ENCODE measurements at regions not wholly inside any gene's neighbourhood (a gene's known extent, or its start where the extent isn't known, plus 50 kb on each side); places are given as distances from the start of the nearest gene placed in this dataset.

GRCh38 chr3:102979682-102980354 lies 545.0 kb downstream of the ZPLD1 start:
- no peak for DNase-seq

GRCh38 chr3:102980355-102980696 lies 545.5 kb downstream of the ZPLD1 start:
- TF ChIP-seq, protein P1, sequence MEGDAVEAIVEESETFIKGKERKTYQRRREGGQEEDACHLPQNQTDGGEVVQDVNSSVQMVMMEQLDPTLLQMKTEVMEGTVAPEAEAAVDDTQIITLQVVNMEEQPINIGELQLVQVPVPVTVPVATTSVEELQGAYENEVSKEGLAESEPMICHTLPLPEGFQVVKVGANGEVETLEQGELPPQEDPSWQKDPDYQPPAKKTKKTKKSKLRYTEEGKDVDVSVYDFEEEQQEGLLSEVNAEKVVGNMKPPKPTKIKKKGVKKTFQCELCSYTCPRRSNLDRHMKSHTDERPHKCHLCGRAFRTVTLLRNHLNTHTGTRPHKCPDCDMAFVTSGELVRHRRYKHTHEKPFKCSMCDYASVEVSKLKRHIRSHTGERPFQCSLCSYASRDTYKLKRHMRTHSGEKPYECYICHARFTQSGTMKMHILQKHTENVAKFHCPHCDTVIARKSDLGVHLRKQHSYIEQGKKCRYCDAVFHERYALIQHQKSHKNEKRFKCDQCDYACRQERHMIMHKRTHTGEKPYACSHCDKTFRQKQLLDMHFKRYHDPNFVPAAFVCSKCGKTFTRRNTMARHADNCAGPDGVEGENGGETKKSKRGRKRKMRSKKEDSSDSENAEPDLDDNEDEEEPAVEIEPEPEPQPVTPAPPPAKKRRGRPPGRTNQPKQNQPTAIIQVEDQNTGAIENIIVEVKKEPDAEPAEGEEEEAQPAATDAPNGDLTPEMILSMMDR (IDR thresholded peaks at IDR 0.05; ENCODE audit: borderline replicate concordance, extremely low read depth, low read length, poor library complexity, severe bottlenecking) = no peak
- no peak for TF ChIP-seq EZH2 (IDR thresholded peaks at IDR 0.05; ENCODE audit: borderline replicate concordance, low read depth, low read length, severe bottlenecking)
- H3K27me3 ChIP-seq (ENCODE audit: insufficient read depth, low read length, poor library complexity) = no peaks in the 10 kb centered on the region
- H3K4me1 ChIP-seq (ENCODE audit: insufficient read depth, low read length) = no peaks in the 10 kb centered on the region
- no peak overlapping the region for H3K9ac ChIP-seq (ENCODE audit: low read depth, low read length)
- H3K4me2 ChIP-seq (ENCODE audit: insufficient read depth, low read length) = no peak overlapping the region
- H2AFZ ChIP-seq (ENCODE audit: low read depth, low read length) = no peak overlapping the region
- DNase-seq (no peak), ATAC-seq (ENCODE audit: insufficient read depth, low read depth) (no peak)
- H3K79me2 ChIP-seq (ENCODE audit: insufficient read depth, low read length) = no peaks in the 10 kb centered on the region
- H4K20me1 ChIP-seq (ENCODE audit: insufficient read depth, low read length) = no peaks in the 10 kb centered on the region
- no peak overlapping the region for H3K4me3 ChIP-seq (ENCODE audit: low read depth in 1 of 2, low read length in 2 of 2)
- no peaks in the 10 kb centered on the region for H3K36me3 ChIP-seq (ENCODE audit: insufficient read depth, low read length)
- H3K9me3 ChIP-seq (ENCODE audit: insufficient read depth, low read length, severe bottlenecking) = no peaks in the 10 kb centered on the region
- no peak overlapping the region for H3K27ac ChIP-seq (ENCODE audit: low read length)

More at GRCh38 chr3:102979682-102980354, 545.0 kb downstream of the ZPLD1 start:
- H3K9me3 ChIP-seq (ENCODE audit: insufficient read depth, low read length, severe bottlenecking) = no peaks in the 10 kb centered on the region
- TF ChIP-seq EZH2 (IDR thresholded peaks at IDR 0.05; ENCODE audit: borderline replicate concordance, low read depth, low read length, severe bottlenecking) = no peak
- TF ChIP-seq, protein P1 (IDR thresholded peaks at IDR 0.05; ENCODE audit: borderline replicate concordance, extremely low read depth, low read length, poor library complexity, severe bottlenecking) = no peak
- no peak overlapping the region for H3K9ac ChIP-seq (ENCODE audit: low read depth, low read length)
- no peak overlapping the region for H3K4me2 ChIP-seq (ENCODE audit: insufficient read depth, low read length)
- H3K27ac ChIP-seq (ENCODE audit: low read length) = no peak overlapping the region
- no peaks in the 10 kb centered on the region for H3K79me2 ChIP-seq (ENCODE audit: insufficient read depth, low read length)
- no peaks in the 10 kb centered on the region for H3K4me1 ChIP-seq (ENCODE audit: insufficient read depth, low read length)
- ATAC-seq (ENCODE audit: insufficient read depth, low read depth) = no peak
- H2AFZ ChIP-seq (ENCODE audit: low read depth, low read length) = no peak overlapping the region
- H3K4me3 ChIP-seq (ENCODE audit: low read depth in 1 of 2, low read length in 2 of 2) = no peak overlapping the region
- H3K27me3 ChIP-seq (ENCODE audit: insufficient read depth, low read length, poor library complexity) = no peaks in the 10 kb centered on the region
- no peaks in the 10 kb centered on the region for H4K20me1 ChIP-seq (ENCODE audit: insufficient read depth, low read length)
- no peaks in the 10 kb centered on the region for H3K36me3 ChIP-seq (ENCODE audit: insufficient read depth, low read length)

DNA sequence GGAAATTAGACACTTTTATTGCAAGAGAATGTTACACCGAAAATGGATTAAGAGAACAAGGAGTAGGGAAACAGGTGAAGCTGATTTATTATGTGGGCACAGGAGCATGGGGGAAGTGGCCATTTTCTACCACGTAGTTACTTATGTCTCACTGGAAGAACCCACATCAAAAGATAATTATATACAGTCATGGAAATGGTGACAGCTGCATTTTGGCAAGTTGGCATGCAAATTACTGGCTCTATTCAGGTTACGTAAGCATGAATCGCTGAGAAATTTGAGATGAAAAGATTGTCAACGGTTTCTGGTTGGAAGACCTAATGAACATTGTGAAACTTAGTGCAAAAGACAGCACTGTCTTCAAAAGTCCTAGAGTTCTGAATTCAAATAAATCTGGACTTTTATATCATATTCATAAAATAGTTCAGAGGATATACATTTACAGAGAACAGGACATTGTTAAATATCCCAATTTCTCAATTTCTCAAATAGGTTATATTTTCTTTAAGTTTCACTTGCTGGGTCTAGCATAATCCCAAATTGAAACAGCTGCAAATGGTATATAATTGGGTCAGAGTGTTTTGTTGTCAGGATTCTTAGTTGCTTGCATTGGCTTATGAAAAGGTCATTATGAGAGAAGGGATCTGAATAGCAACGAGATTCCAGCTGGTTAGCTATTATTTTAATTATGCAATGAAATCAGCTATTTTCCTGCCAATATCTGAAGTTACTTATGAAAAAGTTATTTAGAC lies 567.8 kb downstream of the ZPLD1 start:
- peak; percentile 74 for DNase-seq
- Histone ChIP-seq H3K4me1 (ENCODE audit: insufficient read depth, low read length) (peaks cover 20% of the 10 kb centered on the region), H2AFZ (ENCODE audit: low read depth, low read length) (peak overlapping the region; percentile 41), H3K79me2 (ENCODE audit: insufficient read depth, low read length) (no peaks in the 10 kb centered on the region), H3K36me3 (ENCODE audit: insufficient read depth, low read length) (no peaks in the 10 kb centered on the region), H3K4me3 (ENCODE audit: low read depth in 1 of 2, low read length in 2 of 2) (peak overlapping the region in 1 of 2 experiments; percentile 37; a peak in 2 of 4 replicates), H4K20me1 (ENCODE audit: insufficient read depth, low read length) (no peaks in the 10 kb centered on the region), H3K27me3 (ENCODE audit: insufficient read depth, low read length, poor library complexity) (no peaks in the 10 kb centered on the region), H3K4me2 (ENCODE audit: insufficient read depth, low read length) (peak overlapping the region; percentile 57), H3K9ac (ENCODE audit: low read depth, low read length) (peak overlapping the region; percentile 33; the same call in 1 of the 2 replicates), H3K9me3 (ENCODE audit: insufficient read depth, low read length, severe bottlenecking) (peaks cover 2% of the 10 kb centered on the region), H3K27ac (ENCODE audit: low read length) (peak overlapping the region; percentile 75)
- TF ChIP-seq, protein P1 (IDR thresholded peaks at IDR 0.05; ENCODE audit: borderline replicate concordance, extremely low read depth, low read length, poor library complexity, severe bottlenecking) = no peak
- TF ChIP-seq EZH2 (IDR thresholded peaks at IDR 0.05; ENCODE audit: borderline replicate concordance, low read depth, low read length, severe bottlenecking) = no peak
- peak; percentile 98 for ATAC-seq (ENCODE audit: insufficient read depth, low read depth)
